ENCODE measurements at regions not wholly inside any gene's neighbourhood (a gene's known extent, or its start where the extent isn't known, plus 50 kb on each side); places are given as distances from the start of the nearest gene placed in this dataset.

- no peak for ATAC-seq
- Histone ChIP-seq H3K27ac (no peak overlapping the region), H3K36me3 (no peaks in the 10 kb centered on the region), H3K4me3 (no peak overlapping the region), H3K27me3 (no peaks in the 10 kb centered on the region), H3K9me3 (no peaks in the 10 kb centered on the region), H3K4me1 (no peaks in the 10 kb centered on the region)
- no peak for DNase-seq
- no peak for TF ChIP-seq CTCF (IDR thresholded peaks at IDR 0.05)
- intact Hi-C loops (cut with DNase I), result no loop called here
Observed at GRCh38 chr5:136924490-136924889, 559.1 kb upstream of the TRPC7 start.

DNA sequence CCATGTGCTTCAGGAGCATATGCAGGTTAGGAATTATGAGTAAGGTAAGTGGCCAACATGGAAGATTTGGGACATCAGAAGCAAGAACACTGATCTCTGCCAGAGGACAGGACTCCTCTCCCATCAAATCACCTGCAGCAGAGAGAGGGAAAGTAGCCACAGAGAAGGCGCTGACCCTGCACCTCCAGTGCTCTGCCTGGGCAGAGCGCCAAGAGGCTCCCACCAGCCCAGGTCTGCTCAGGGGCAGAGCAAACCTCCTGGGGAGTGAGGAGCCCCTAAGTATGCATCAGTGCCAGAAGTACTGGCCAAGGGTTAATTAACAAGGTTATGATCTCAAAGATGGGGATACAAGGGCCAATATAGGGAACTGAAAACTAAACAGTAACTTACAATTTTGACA, 545.3 kb upstream of the TRPC7 start:
- no peak overlapping the region for H3K27ac ChIP-seq
- no peak for ATAC-seq
- H3K27me3 ChIP-seq, result no peaks in the 10 kb centered on the region
- TF ChIP-seq CTCF (IDR thresholded peaks at IDR 0.05), result no peak
- H3K36me3 ChIP-seq, result no peaks in the 10 kb centered on the region
- DNase-seq, result no peak
- intact Hi-C loops (cut with DNase I), result no loop called here
- no peak overlapping the region for H3K4me3 ChIP-seq
- no peaks in the 10 kb centered on the region for H3K9me3 ChIP-seq
- H3K4me1 ChIP-seq, result no peaks in the 10 kb centered on the region

GRCh38 chr5:136909906-136910305, 544.6 kb upstream of the TRPC7 start:
- Histone ChIP-seq H3K36me3 (no peaks in the 10 kb centered on the region), H3K4me3 (no peak overlapping the region), H3K9me3 (no peaks in the 10 kb centered on the region), H3K27ac (no peak overlapping the region), H3K4me1 (no peaks in the 10 kb centered on the region), H3K27me3 (no peaks in the 10 kb centered on the region)
- DNase-seq, result no peak
- no peak for TF ChIP-seq CTCF (IDR thresholded peaks at IDR 0.05)
- intact Hi-C loops (cut with DNase I), result no loop called here
- no peak for ATAC-seq

DNA sequence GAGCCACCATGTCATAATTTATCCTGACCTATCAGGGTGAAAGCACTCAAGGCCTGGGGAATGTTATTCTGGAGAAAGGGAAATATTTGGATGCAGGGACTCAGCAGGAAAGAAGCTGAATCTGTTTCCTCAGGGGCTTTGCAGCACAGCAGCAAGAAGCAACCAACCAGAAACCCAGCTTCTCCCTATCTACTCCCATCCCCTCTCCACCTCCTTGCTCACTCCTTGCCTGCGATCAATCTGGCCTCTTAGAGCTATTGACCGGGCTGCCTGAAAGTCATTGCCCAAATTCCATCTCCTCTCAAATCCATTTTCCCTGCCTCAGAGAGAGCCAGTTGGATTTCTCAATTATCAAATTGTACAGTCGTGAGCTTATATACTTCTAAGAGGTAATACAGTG, 542.0 kb upstream of the TRPC7 start:
- H3K4me3 ChIP-seq, result no peak overlapping the region
- TF ChIP-seq CTCF (IDR thresholded peaks at IDR 0.05), result no peak
- H3K9me3 ChIP-seq, result peaks cover 0 to 11% of the 10 kb centered on the region in 2 donors
- H3K36me3 ChIP-seq, result no peaks in the 10 kb centered on the region
- no peak for DNase-seq
- no peaks in the 10 kb centered on the region for H3K27me3 ChIP-seq
- H3K27ac ChIP-seq, result no peak overlapping the region
- ATAC-seq, result no peak
- intact Hi-C loops (cut with DNase I), result no loop called here
- H3K4me1 ChIP-seq, result no peaks in the 10 kb centered on the region

DNA sequence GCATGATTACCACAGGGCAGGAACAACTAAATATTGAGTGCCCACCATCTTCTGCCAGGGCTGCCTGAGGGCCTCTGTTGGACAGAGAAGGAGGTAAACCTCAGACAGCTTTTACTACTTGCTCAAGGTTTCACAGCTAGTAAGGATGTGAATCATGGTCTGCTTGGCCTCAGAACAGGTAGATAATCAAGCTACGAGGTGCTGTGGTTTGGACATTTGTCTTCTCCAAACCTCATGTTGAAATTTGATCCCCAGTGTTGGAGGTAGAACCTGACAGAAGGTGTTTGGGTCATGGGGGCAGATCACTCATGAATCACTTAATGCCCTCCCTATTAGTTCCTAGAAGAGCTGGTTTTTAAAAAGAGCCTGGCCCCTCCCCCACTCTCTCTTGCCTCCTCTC, 541.2 kb upstream of the TRPC7 start:
- no peaks in the 10 kb centered on the region for H3K27me3 ChIP-seq
- peaks cover 0 to 12% of the 10 kb centered on the region in 2 donors for H3K9me3 ChIP-seq
- no peaks in the 10 kb centered on the region for H3K4me1 ChIP-seq
- no peak for TF ChIP-seq CTCF (IDR thresholded peaks at IDR 0.05)
- DNase-seq (no peak), ATAC-seq (no peak)
- no peaks in the 10 kb centered on the region for H3K36me3 ChIP-seq
- H3K27ac ChIP-seq, result no peak overlapping the region
- no peak overlapping the region for H3K4me3 ChIP-seq
- intact Hi-C loops (cut with DNase I), result no loop called here

Data from left lung (tissue), 4 donors.